HCT116 (cell line): ENCODE measurements at regions not wholly inside any gene's neighbourhood (a gene's known extent, or its start where the extent isn't known, plus 50 kb on each side); places are given as distances from the start of the nearest gene placed in this dataset.

Experiments used
- ATAC-seq: fragments of 200-7000 bp; cut with Tn5 transposase; 2 replicates; pipeline ENCODE4 v1.9.1; 2020; ENCODE audit warnings: mild to moderate bottlenecking, moderate library complexity
- BruUV-seq: library from RNA; stranded (reverse); fragments of 400-500 nt; replicated peaks from 2 replicates; lab custom pipeline; 2021; lab: Mats Ljungman, UMichigan
- CTCF ChIA-PET: fragments of 300-600 bp; sonication (Branson Sonifier 250); formaldehyde crosslinking; loops from one replicate; lab custom pipeline; 2021; ENCODE audit warnings: antibody characterized with exemption; lab: Charles Lee
- POLR2A ChIA-PET: fragments of 300-600, 350-600 bp; sonication (Branson Sonifier 250); formaldehyde crosslinking; loops from one replicate; lab custom pipeline; 2021; ENCODE audit warnings: antibody characterized with exemption; lab: Charles Lee
- RAD21 ChIA-PET, 2 experiments: fragments of 300-600 bp; sonication (Branson Sonifier 250); formaldehyde crosslinking; loops; one replicate each; lab custom pipeline; 2023; ENCODE audit warnings: low total read pairs in 2 of 2; ENCODE audit not compliant: uncharacterized antibody in 2 of 2, unreplicated experiment in 2 of 2, low non-redundant PET in 1 of 2; lab: Charles Lee
- DNase-seq: peaks from one replicate; pipeline ENCODE4 v3.0.0-alpha.2; 2010; ENCODE audit warnings: low read depth, low spot score
- H2AFZ ChIP-seq: fragments of 200-600 bp; shearing (Covaris generic), sonication (generic); 2 replicates; pipeline ENCODE4 v1.6.1; 2017; ENCODE audit warnings: low read depth, mixed run types, mixed read lengths, antibody characterized with exemption, low read length; ENCODE audit not compliant: poor library complexity, severe bottlenecking
- H3K27ac ChIP-seq: 2 replicates; pipeline ENCODE4 v1.5.1; 2012; ENCODE audit warnings: low read depth, low read length
- H3K27me3 ChIP-seq: fragments of 200-600 bp; sonication (generic); 2 replicates; pipeline ENCODE4 v1.6.1; 2016; ENCODE audit warnings: mixed run types, low read length, mixed read lengths; ENCODE audit not compliant: insufficient read depth
- H3K36me3 ChIP-seq, 2 experiments: fragments of 200-500 bp in 1 of 2; fragments of 200-600 bp in 1 of 2; sonication (Bioruptor generic) in 1 of 2; sonication (generic) in 1 of 2; 2 replicates each; pipeline versions ENCODE4 v1.5.1 to v1.6.1; 2014 to 2016; ENCODE audit warnings: low read length in 2 of 2, inconsistent platforms in 1 of 2, mixed read lengths in 1 of 2, mixed run types in 1 of 2; ENCODE audit not compliant: insufficient read depth in 2 of 2, control insufficient read depth in 1 of 2
- H3K4me1 ChIP-seq, 2 experiments: fragments of 200-600 bp in 1 of 2; sonication (generic) in 1 of 2; 2 replicates each; pipeline versions ENCODE4 v1.5.1 to v1.6.1; 2012 to 2017; ENCODE audit warnings: low read length in 2 of 2, inconsistent platforms in 1 of 2, mild to moderate bottlenecking in 1 of 2, mixed read lengths in 1 of 2, mixed run types in 1 of 2, moderate library complexity in 1 of 2; ENCODE audit not compliant: insufficient read depth in 2 of 2, control insufficient read depth in 1 of 2
- H3K4me2 ChIP-seq: fragments of 200-600 bp; sonication (generic); 2 replicates; pipeline ENCODE4 v1.6.1; 2017; ENCODE audit warnings: mixed run types, low read length, mixed read lengths
- H3K4me3 ChIP-seq, 2 experiments: fragments of 200-600 bp in 1 of 2; sonication (generic) in 1 of 2; replicated peaks in 1 of 2; 2 replicates each; pipeline ENCODE4 v1.5.1; 2011 to 2016; ENCODE audit warnings: low read length in 2 of 2, control low read depth in 1 of 2, low read depth in 1 of 2, mild to moderate bottlenecking in 1 of 2, mixed read lengths in 1 of 2, mixed run types in 1 of 2
- H3K79me2 ChIP-seq: fragments of 200-600 bp; sonication (generic); 2 replicates; pipeline ENCODE4 v1.6.1; 2017; ENCODE audit warnings: mild to moderate bottlenecking, mixed run types, low read length, moderate library complexity, mixed read lengths; ENCODE audit not compliant: insufficient read depth
- H3K9ac ChIP-seq: fragments of 200-600 bp; sonication (generic); 2 replicates; pipeline ENCODE4 v1.6.1; 2016; ENCODE audit warnings: low read length, mixed read lengths
- H3K9me2 ChIP-seq: fragments of 200-600 bp; sonication (generic), shearing (Covaris generic); 2 replicates; pipeline ENCODE4 v1.6.1; 2017; ENCODE audit warnings: mixed run types, mild to moderate bottlenecking, moderate library complexity; ENCODE audit not compliant: insufficient read depth
- H3K9me3 ChIP-seq, 2 experiments: fragments of 200-500 bp in 1 of 2; fragments of 200-600 bp in 1 of 2; sonication (Bioruptor generic) in 1 of 2; sonication (generic) in 1 of 2; 2 replicates each; pipeline ENCODE4 v1.6.1; 2014 to 2017; ENCODE audit warnings: low read length in 2 of 2, mixed read lengths in 2 of 2, inconsistent platforms in 1 of 2, low read depth in 1 of 2, mild to moderate bottlenecking in 1 of 2, mixed run types in 1 of 2, moderate library complexity in 1 of 2; ENCODE audit not compliant: control insufficient read depth in 1 of 2, insufficient read depth in 1 of 2
- H4K20me1 ChIP-seq: fragments of 200-600 bp; sonication (generic), shearing (Covaris generic); 2 replicates; pipeline ENCODE4 v1.6.1; 2017; ENCODE audit warnings: mixed run types, mild to moderate bottlenecking, moderate library complexity; ENCODE audit not compliant: insufficient read depth
- ATF3 ChIP-seq: IDR thresholded peaks from 2 replicates; pipeline ENCODE4 v1.6.1; 2012
- CBX3 ChIP-seq: IDR thresholded peaks from 2 replicates; pipeline ENCODE4 v1.6.1; 2012; ENCODE audit warnings: low read depth
- CEBPB ChIP-seq: IDR thresholded peaks from 2 replicates; pipeline ENCODE4 v1.6.1; 2012; ENCODE audit warnings: low read depth
- EGR1 ChIP-seq: IDR thresholded peaks from 2 replicates; pipeline ENCODE4 v1.6.1; 2012; ENCODE audit warnings: low read depth
- EZH2 ChIP-seq: fragments of 200-600 bp; sonication (generic); IDR thresholded peaks from 2 replicates; pipeline ENCODE4 v1.6.1; 2017; ENCODE audit warnings: antibody characterized with exemption, mixed run types
- EZH2phosphoT487 ChIP-seq: fragments of 200-600 bp; IDR thresholded peaks from 2 replicates; pipeline ENCODE4 v1.6.1; 2018; ENCODE audit warnings: antibody characterized with exemption, borderline replicate concordance
- FOSL1 ChIP-seq: IDR thresholded peaks from 2 replicates; pipeline ENCODE4 v1.6.1; 2012; ENCODE audit warnings: low read depth
- JUND ChIP-seq: IDR thresholded peaks from 2 replicates; pipeline ENCODE4 v1.6.1; 2012
- POLR2A ChIP-seq: IDR thresholded peaks from 2 replicates; pipeline ENCODE4 v1.7.0; 2011; ENCODE audit warnings: borderline replicate concordance; ENCODE audit not compliant: insufficient read depth, insufficient read length; ENCODE audit errors: extremely low read depth
- RAD21 ChIP-seq: IDR thresholded peaks from 2 replicates; pipeline ENCODE4 v1.6.1; 2012; ENCODE audit warnings: low read depth, mild to moderate bottlenecking
- SRF ChIP-seq: IDR thresholded peaks from 2 replicates; pipeline ENCODE4 v1.6.1; 2012; ENCODE audit warnings: low read depth
- ZFX ChIP-seq: fragments of 450-650 bp; IDR thresholded peaks from 2 replicates; pipeline ENCODE4 v1.6.1; 2017
- ZNF274 ChIP-seq: fragments of 200-500 bp; sonication (Bioruptor generic); IDR thresholded peaks from 2 replicates; pipeline ENCODE4 v1.6.1; 2014; ENCODE audit warnings: mild to moderate bottlenecking, low read depth, low read length, inconsistent platforms
- intact Hi-C: fragments of 100-400 bp; cut with micrococcal nuclease; formaldehyde crosslinking; loops from 2 replicates; pipeline ENCODE4 v1.10.0; 2022
- TF ChIP-seq, protein P1 (sequence below): IDR thresholded peaks from 2 replicates; pipeline ENCODE4 v1.6.1; 2012
- TF ChIP-seq, protein P2 (sequence below): IDR thresholded peaks from 2 replicates; pipeline ENCODE4 v1.6.1; 2012; ENCODE audit warnings: low read depth
- TF ChIP-seq, protein P3 (sequence below), 3 experiments: fragments of 200-600 bp in 1 of 3; sonication (generic) in 1 of 3; IDR thresholded peaks in 2 of 3; conservative IDR thresholded peaks in 1 of 3; 2 replicates each; pipeline ENCODE4 v1.5.1; 2012 to 2017; ENCODE audit warnings: low read depth in 2 of 3, low read length in 2 of 3, antibody characterized with exemption in 1 of 3, borderline replicate concordance in 1 of 3, control low read depth in 1 of 3, mild to moderate bottlenecking in 1 of 3, mixed read lengths in 1 of 3, mixed run types in 1 of 3, moderate library complexity in 1 of 3; ENCODE audit not compliant: insufficient read depth in 1 of 3

DNA sequence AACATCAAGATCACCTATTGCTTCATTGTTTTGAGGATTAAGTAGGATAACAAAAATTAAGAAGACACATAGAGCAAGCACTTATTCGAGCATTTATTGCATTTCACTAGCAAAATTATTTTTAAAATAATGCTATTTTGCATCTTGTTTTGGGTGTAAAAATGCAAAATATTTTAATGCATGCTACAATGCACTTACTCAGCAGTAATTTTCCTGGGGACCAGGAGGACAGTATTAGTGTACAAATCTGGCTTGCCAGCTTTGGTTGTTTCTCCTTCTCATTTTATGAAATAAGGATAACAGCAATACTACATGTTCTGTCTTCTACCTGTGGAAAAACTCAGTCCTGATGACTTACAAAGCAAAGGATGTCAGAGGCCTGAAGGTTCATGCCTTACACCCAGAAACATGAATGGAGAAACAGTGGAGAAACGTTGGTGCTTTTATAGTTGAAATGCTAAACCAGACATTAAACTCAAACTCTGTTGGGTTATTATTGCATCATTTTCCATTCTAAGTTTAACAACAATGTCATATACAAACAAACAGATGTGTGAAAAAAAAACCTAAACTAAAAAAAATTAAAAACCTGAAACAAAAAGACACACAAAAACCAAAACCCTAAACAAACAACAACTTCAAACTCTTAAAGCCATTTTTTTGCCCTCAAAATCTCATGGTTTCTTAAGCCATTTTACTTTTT lies 50.2 kb upstream of the ATXN1 start:
- H3K36me3 ChIP-seq = no peaks in the 10 kb centered on the region
- no peak overlapping the region for H3K4me2 ChIP-seq
- no peak for ATAC-seq
- no peak overlapping the region for H2AFZ ChIP-seq
- no peaks in the 10 kb centered on the region for H3K9me2 ChIP-seq
- DNase-seq = no peak
- no peaks in the 10 kb centered on the region for H3K27me3 ChIP-seq
- H3K79me2 ChIP-seq = no peaks in the 10 kb centered on the region
- H3K4me1 ChIP-seq = no peaks in the 10 kb centered on the region
- no peak overlapping the region for H3K9ac ChIP-seq
- peaks cover 0 to 24% of the 10 kb centered on the region in 2 experiments; a peak in 1 of 4 replicates for H3K9me3 ChIP-seq
- no peak overlapping the region for H3K27ac ChIP-seq
- CTCF ChIA-PET = no interaction called here
- intact Hi-C loops = no loop called here
- no peak overlapping the region for H3K4me3 ChIP-seq
- RAD21 ChIA-PET = no interaction called here
- BruUV-seq = no TSS peak
- POLR2A ChIA-PET = no interaction called here
- TF ChIP-seq FOSL1 (no peak), POLR2A (no peak), EZH2phosphoT487 (no peak), CBX3 (no peak), JUND (no peak), ATF3 (no peak), CEBPB (no peak), EGR1 (no peak), SRF (no peak), RAD21 (no peak), ZNF274 (no peak), EZH2 (no peak), ZFX (no peak)
- TF ChIP-seq, protein P1, sequence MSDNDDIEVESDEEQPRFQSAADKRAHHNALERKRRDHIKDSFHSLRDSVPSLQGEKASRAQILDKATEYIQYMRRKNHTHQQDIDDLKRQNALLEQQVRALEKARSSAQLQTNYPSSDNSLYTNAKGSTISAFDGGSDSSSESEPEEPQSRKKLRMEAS = no peak
- TF ChIP-seq, protein P2, sequence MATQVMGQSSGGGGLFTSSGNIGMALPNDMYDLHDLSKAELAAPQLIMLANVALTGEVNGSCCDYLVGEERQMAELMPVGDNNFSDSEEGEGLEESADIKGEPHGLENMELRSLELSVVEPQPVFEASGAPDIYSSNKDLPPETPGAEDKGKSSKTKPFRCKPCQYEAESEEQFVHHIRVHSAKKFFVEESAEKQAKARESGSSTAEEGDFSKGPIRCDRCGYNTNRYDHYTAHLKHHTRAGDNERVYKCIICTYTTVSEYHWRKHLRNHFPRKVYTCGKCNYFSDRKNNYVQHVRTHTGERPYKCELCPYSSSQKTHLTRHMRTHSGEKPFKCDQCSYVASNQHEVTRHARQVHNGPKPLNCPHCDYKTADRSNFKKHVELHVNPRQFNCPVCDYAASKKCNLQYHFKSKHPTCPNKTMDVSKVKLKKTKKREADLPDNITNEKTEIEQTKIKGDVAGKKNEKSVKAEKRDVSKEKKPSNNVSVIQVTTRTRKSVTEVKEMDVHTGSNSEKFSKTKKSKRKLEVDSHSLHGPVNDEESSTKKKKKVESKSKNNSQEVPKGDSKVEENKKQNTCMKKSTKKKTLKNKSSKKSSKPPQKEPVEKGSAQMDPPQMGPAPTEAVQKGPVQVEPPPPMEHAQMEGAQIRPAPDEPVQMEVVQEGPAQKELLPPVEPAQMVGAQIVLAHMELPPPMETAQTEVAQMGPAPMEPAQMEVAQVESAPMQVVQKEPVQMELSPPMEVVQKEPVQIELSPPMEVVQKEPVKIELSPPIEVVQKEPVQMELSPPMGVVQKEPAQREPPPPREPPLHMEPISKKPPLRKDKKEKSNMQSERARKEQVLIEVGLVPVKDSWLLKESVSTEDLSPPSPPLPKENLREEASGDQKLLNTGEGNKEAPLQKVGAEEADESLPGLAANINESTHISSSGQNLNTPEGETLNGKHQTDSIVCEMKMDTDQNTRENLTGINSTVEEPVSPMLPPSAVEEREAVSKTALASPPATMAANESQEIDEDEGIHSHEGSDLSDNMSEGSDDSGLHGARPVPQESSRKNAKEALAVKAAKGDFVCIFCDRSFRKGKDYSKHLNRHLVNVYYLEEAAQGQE = no peak
- TF ChIP-seq, protein P3, sequence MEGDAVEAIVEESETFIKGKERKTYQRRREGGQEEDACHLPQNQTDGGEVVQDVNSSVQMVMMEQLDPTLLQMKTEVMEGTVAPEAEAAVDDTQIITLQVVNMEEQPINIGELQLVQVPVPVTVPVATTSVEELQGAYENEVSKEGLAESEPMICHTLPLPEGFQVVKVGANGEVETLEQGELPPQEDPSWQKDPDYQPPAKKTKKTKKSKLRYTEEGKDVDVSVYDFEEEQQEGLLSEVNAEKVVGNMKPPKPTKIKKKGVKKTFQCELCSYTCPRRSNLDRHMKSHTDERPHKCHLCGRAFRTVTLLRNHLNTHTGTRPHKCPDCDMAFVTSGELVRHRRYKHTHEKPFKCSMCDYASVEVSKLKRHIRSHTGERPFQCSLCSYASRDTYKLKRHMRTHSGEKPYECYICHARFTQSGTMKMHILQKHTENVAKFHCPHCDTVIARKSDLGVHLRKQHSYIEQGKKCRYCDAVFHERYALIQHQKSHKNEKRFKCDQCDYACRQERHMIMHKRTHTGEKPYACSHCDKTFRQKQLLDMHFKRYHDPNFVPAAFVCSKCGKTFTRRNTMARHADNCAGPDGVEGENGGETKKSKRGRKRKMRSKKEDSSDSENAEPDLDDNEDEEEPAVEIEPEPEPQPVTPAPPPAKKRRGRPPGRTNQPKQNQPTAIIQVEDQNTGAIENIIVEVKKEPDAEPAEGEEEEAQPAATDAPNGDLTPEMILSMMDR (IDR thresholded peaks at IDR 0.05 in 2 of 3, conservative IDR thresholded peaks at IDR 0.05 in 1 of 3; ENCODE audit: borderline replicate concordance in 1 of 3, insufficient read depth in 1 of 3, low read depth in 2 of 3, low read length in 2 of 3) = no peak
- TF ChIP-seq, all 23 proteins: peak for 0
- no peaks in the 10 kb centered on the region for H4K20me1 ChIP-seq
